ENCODE measurements at regions not wholly inside any gene's neighbourhood (a gene's known extent, or its start where the extent isn't known, plus 50 kb on each side); places are given as distances from the start of the nearest gene placed in this dataset.

GRCh38 chr10:64219271-64220025 lies 698.2 kb downstream of the REEP3 start:
- intact Hi-C loops (cut with micrococcal nuclease) = no loop called here
- Mint-ChIP-seq H3K9me3 (ENCODE audit: unreplicated experiment) (no peaks in the 10 kb centered on the region), H3K27me3 (ENCODE audit: insufficient read depth, unreplicated experiment) (no peaks in the 10 kb centered on the region), H3K36me3 (ENCODE audit: insufficient read depth, unreplicated experiment) (no peaks in the 10 kb centered on the region), H3K4me3 (ENCODE audit: unreplicated experiment) (no peak overlapping the region), H3K4me1 (ENCODE audit: insufficient read depth, unreplicated experiment) (no peaks in the 10 kb centered on the region), H3K27ac (ENCODE audit: low read depth, unreplicated experiment) (no peak overlapping the region)
- POLR2A ChIA-PET = interaction anchor here (0.7 kb wide), 1 partner anchor 17 kb away, joined by 6 read pairs; no protein-coding TSS in a partner anchor
- no peak for DNase-seq (ENCODE audit: unreplicated experiment)
- CTCF ChIA-PET = no interaction called here
- no peak for TF ChIP-seq CTCF (IDR thresholded peaks at IDR 0.05; ENCODE audit: unreplicated experiment)
- no TSS peak for BruUV-seq (replicated peaks)

- Mint-ChIP-seq H3K27me3 (ENCODE audit: insufficient read depth, unreplicated experiment) (no peaks in the 10 kb centered on the region), H3K4me3 (ENCODE audit: unreplicated experiment) (no peak overlapping the region), H3K27ac (ENCODE audit: low read depth, unreplicated experiment) (no peak overlapping the region), H3K4me1 (ENCODE audit: insufficient read depth, unreplicated experiment) (no peaks in the 10 kb centered on the region), H3K36me3 (ENCODE audit: insufficient read depth, unreplicated experiment) (peaks cover 6% of the 10 kb centered on the region), H3K9me3 (ENCODE audit: unreplicated experiment) (no peaks in the 10 kb centered on the region)
- intact Hi-C loops (cut with micrococcal nuclease) = no loop called here
- POLR2A ChIA-PET = no interaction called here
- CTCF ChIA-PET = no interaction called here
- no TSS peak for BruUV-seq (replicated peaks)
- no peak for DNase-seq (ENCODE audit: unreplicated experiment)
- no peak for TF ChIP-seq CTCF (IDR thresholded peaks at IDR 0.05; ENCODE audit: unreplicated experiment)
Measured at GRCh38 chr10:64234489-64234888, 713.3 kb downstream of the REEP3 start.

DNA sequence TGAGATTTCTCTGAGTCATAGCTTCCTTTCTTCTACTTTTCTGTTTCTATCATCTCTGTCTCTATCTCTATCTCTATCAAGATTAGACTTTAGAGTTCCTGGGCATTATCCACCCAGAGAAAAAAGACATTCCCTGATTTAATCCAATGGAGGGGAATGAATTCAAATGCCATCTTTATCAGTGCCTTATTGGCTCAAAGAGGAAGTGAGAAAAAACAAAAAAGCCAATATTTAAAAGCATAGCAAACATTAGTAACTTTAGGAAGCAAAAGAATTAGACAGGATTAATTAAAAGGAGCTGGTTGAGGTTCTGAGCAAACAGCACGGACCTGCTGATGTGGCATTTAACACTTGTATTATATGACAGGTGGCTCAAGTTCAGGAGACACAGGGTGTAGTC lies 736.5 kb downstream of the REEP3 start:
- Mint-ChIP-seq H3K4me3 (ENCODE audit: unreplicated experiment) (no peak overlapping the region), H3K27me3 (ENCODE audit: insufficient read depth, unreplicated experiment) (no peaks in the 10 kb centered on the region), H3K4me1 (ENCODE audit: insufficient read depth, unreplicated experiment) (peaks cover 8% of the 10 kb centered on the region), H3K36me3 (ENCODE audit: insufficient read depth, unreplicated experiment) (no peaks in the 10 kb centered on the region), H3K9me3 (ENCODE audit: unreplicated experiment) (peaks cover 14% of the 10 kb centered on the region), H3K27ac (ENCODE audit: low read depth, unreplicated experiment) (no peak overlapping the region)
- intact Hi-C loops (cut with micrococcal nuclease) = no loop called here
- TF ChIP-seq CTCF (IDR thresholded peaks at IDR 0.05; ENCODE audit: unreplicated experiment) = no peak
- DNase-seq (ENCODE audit: unreplicated experiment) = no peak
- POLR2A ChIA-PET = no interaction called here
- no TSS peak for BruUV-seq (replicated peaks)
- CTCF ChIA-PET = no interaction called here

- no peak for DNase-seq (ENCODE audit: unreplicated experiment)
- BruUV-seq (replicated peaks) = no TSS peak
- POLR2A ChIA-PET = interaction anchor here (0.7 kb wide), 1 partner anchor 221 kb away, joined by 3 read pairs; no protein-coding TSS in a partner anchor
- Mint-ChIP-seq H3K27ac (ENCODE audit: low read depth, unreplicated experiment) (no peak overlapping the region), H3K9me3 (ENCODE audit: unreplicated experiment) (peaks cover 7% of the 10 kb centered on the region), H3K36me3 (ENCODE audit: insufficient read depth, unreplicated experiment) (no peaks in the 10 kb centered on the region), H3K27me3 (ENCODE audit: insufficient read depth, unreplicated experiment) (no peaks in the 10 kb centered on the region), H3K4me3 (ENCODE audit: unreplicated experiment) (no peak overlapping the region), H3K4me1 (ENCODE audit: insufficient read depth, unreplicated experiment) (peaks cover 8% of the 10 kb centered on the region)
- CTCF ChIA-PET = interaction anchor here (1.7 kb wide), 1 partner anchor 8 kb away, joined by 5 read pairs; no protein-coding TSS in a partner anchor
- intact Hi-C loops (cut with micrococcal nuclease) = no loop called here
- no peak for TF ChIP-seq CTCF (IDR thresholded peaks at IDR 0.05; ENCODE audit: unreplicated experiment)
Measured at GRCh38 chr10:64261092-64261491, 739.9 kb downstream of the REEP3 start.

Data from MCF 10A (cell line).